Naive thymus-derived CD4-positive, alpha-beta T cell (primary cell): ENCODE measurements at regions not wholly inside any gene's neighbourhood (a gene's known extent, or its start where the extent isn't known, plus 50 kb on each side); places are given as distances from the start of the nearest gene placed in this dataset.

Experiments
- ATAC-seq: fragments of 150-1000 bp; cut with Tn5 transposase; 2 replicates; pipeline ENCODE4 v1.10.0; 2021; ENCODE audit warnings: mild to moderate bottlenecking, moderate library complexity
- CTCF ChIA-PET: fragments of 350-600 bp; sonication (Branson Sonifier 250); formaldehyde crosslinking; loops from one replicate; lab custom pipeline; 2021; ENCODE audit warnings: antibody characterized with exemption; lab: Charles Lee
- POLR2A ChIA-PET: fragments of 350-600 bp; sonication (Branson Sonifier 250); formaldehyde crosslinking; loops from one replicate; lab custom pipeline; 2021; ENCODE audit warnings: antibody characterized with exemption, inconsistent platforms; lab: Charles Lee
- DNase-seq, 9 donors: peaks; one replicate each; pipeline versions ENCODE4 v3.0.0 to v3.0.0-alpha.2; 2020 to 2022; ENCODE audit warnings: mixed read lengths in 1 of 9
- H3K27ac ChIP-seq: one replicate; pipeline ENCODE4 v1.7.0; 2013; ENCODE audit warnings: mild to moderate bottlenecking, low read depth, low read length, moderate library complexity
- H3K27me3 ChIP-seq, 2 donors: one replicate each; pipeline ENCODE4 v1.7.0; 2013; ENCODE audit warnings: low read length in 2 of 2, mild to moderate bottlenecking in 2 of 2, moderate library complexity in 2 of 2; ENCODE audit not compliant: control insufficient read depth in 2 of 2, insufficient read depth in 2 of 2
- H3K36me3 ChIP-seq, 3 experiments: 1 replicate in 2 of 3; 2 replicates in 1 of 3; pipeline ENCODE4 v1.7.0; 2013; ENCODE audit warnings: low read length in 3 of 3, mild to moderate bottlenecking in 3 of 3, moderate library complexity in 1 of 3; ENCODE audit not compliant: insufficient read depth in 3 of 3, control insufficient read depth in 2 of 3
- H3K4me1 ChIP-seq, 2 donors: one replicate each; pipeline ENCODE4 v1.7.0; 2013; ENCODE audit warnings: low read length in 2 of 2, mild to moderate bottlenecking in 2 of 2, moderate library complexity in 1 of 2; ENCODE audit not compliant: control insufficient read depth in 2 of 2, insufficient read depth in 2 of 2
- H3K4me3 ChIP-seq: 2 replicates; pipeline ENCODE4 v1.7.0; 2013; ENCODE audit warnings: mild to moderate bottlenecking, low read length
- H3K9me3 ChIP-seq, 3 experiments: 1 replicate in 2 of 3; 2 replicates in 1 of 3; pipeline ENCODE4 v1.7.0; 2013; ENCODE audit warnings: low read length in 3 of 3; ENCODE audit not compliant: control insufficient read depth in 2 of 3
- H3K27ac Mint-ChIP-seq, 9 donors: one replicate each; pipeline ENCODE4 v1.8.0; 2020 to 2022; ENCODE audit warnings: mixed read lengths in 9 of 9, mild to moderate bottlenecking in 8 of 9, moderate library complexity in 5 of 9, inconsistent platforms in 2 of 9
- H3K27me3 Mint-ChIP-seq, 5 donors: one replicate each; pipeline ENCODE4 v1.8.0; 2021 to 2022; ENCODE audit warnings: mixed read lengths in 5 of 5, mild to moderate bottlenecking in 1 of 5
- H3K36me3 Mint-ChIP-seq, 5 donors: one replicate each; pipeline ENCODE4 v1.8.0; 2020 to 2022; ENCODE audit warnings: mixed read lengths in 5 of 5, mild to moderate bottlenecking in 3 of 5, inconsistent platforms in 1 of 5
- H3K4me1 Mint-ChIP-seq, 7 donors: one replicate each; pipeline ENCODE4 v1.8.0; 2020 to 2022; ENCODE audit warnings: mixed read lengths in 7 of 7, mild to moderate bottlenecking in 3 of 7, inconsistent platforms in 1 of 7
- H3K4me3 Mint-ChIP-seq, 10 donors: one replicate each; pipeline ENCODE4 v1.8.0; 2020 to 2022; ENCODE audit warnings: mild to moderate bottlenecking in 10 of 10, mixed read lengths in 10 of 10, moderate library complexity in 6 of 10, inconsistent platforms in 2 of 10
- H3K9me3 Mint-ChIP-seq, 11 donors: one replicate each; pipeline ENCODE4 v1.8.0; 2020 to 2022; ENCODE audit warnings: mixed read lengths in 11 of 11, mild to moderate bottlenecking in 4 of 11, inconsistent platforms in 1 of 11, moderate library complexity in 1 of 11
- intact Hi-C, 2 donors: fragments of 100-400 bp; cut with micrococcal nuclease; formaldehyde crosslinking; loops; one replicate each; pipeline ENCODE4 v1.15.1; 2023

- peaks cover 0 to 7% (median 3%) of the 10 kb centered on the region in 11 donors for H3K9me3 Mint-ChIP-seq
- Histone ChIP-seq H3K4me3 (no peak overlapping the region), H3K36me3 (no peaks in the 10 kb centered on the region), H3K27me3 (no peaks in the 10 kb centered on the region), H3K9me3 (no peaks in the 10 kb centered on the region), H3K27ac (no peak overlapping the region), H3K4me1 (no peaks in the 10 kb centered on the region)
- DNase-seq (no peak), ATAC-seq (no peak)
- ChIA-PET POLR2A (no interaction called here), CTCF (no interaction called here)
- no peak overlapping the region for H3K27ac Mint-ChIP-seq
- no peaks in the 10 kb centered on the region for H3K36me3 Mint-ChIP-seq
- intact Hi-C loops: no loop called here
- H3K4me3 Mint-ChIP-seq: no peak overlapping the region
- H3K27me3 Mint-ChIP-seq: no peaks in the 10 kb centered on the region
- no peaks in the 10 kb centered on the region for H3K4me1 Mint-ChIP-seq
Measured at GRCh38 chr2:122703676-122704075, 948.2 kb downstream of the TSN start.

DNA sequence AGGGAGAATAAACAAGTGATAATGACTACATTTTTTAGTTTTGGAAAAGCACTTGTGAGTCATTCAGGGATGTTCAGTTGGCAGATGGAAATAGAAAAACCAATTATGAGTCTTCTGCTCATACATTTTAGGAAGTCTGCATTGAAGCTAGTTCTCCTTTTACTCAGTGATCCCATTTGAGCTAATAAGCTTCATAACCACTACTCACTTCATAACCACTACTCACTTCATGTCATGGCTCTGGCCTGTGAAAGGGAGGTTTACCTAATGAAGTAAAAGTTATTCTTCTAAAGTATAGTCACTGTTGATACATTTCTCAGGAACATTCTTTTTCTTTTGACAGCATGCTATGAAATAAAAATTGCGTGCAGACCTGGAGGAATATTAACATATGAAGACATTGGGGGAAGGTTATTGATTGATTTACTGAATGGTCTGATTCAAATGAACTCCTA lies 948.7 kb downstream of the TSN start:
- Mint-ChIP-seq H3K27me3 (no peaks in the 10 kb centered on the region), H3K4me1 (no peaks in the 10 kb centered on the region)

DNA sequence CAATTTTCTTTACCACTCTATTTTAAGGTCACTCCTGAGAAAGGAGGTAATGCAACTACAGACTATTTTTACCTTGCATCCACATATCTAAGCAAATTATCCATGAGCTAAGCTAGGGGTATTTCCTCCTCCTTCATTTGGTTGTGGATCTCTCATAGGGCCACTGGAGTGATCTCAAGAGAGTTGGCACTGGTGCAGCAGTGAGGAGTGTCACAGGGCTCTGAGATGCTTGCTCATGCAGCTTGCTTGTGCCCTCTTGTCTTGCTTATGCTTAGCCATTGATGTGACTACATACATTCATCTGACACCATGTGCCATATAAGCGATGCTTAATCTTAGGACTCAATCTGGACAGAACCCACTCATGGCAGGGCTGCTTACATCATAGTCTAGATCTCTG lies 950.3 kb downstream of the TSN start:
- no peaks in the 10 kb centered on the region for H3K9me3 ChIP-seq
- H3K9me3 Mint-ChIP-seq: peaks cover 0 to 11% (median 4%) of the 10 kb centered on the region in 11 donors
- no peak overlapping the region for H3K27ac Mint-ChIP-seq
- no peak overlapping the region for H3K27ac ChIP-seq
- no peak overlapping the region for H3K4me3 Mint-ChIP-seq
- no peak for ATAC-seq
- CTCF ChIA-PET: no interaction called here
- no peaks in the 10 kb centered on the region for H3K4me1 ChIP-seq
- no peaks in the 10 kb centered on the region for H3K36me3 ChIP-seq
- no peak overlapping the region for H3K4me3 ChIP-seq
- no peaks in the 10 kb centered on the region for H3K36me3 Mint-ChIP-seq
- intact Hi-C loops: no loop called here
- no peaks in the 10 kb centered on the region for H3K27me3 ChIP-seq
- no peaks in the 10 kb centered on the region for H3K4me1 Mint-ChIP-seq
- no peaks in the 10 kb centered on the region for H3K27me3 Mint-ChIP-seq
- DNase-seq: no peak
- POLR2A ChIA-PET: no interaction called here

More for the DNA sequence above, 948.7 kb downstream of the TSN start:
- Histone ChIP-seq H3K36me3 (no peaks in the 10 kb centered on the region), H3K9me3 (no peaks in the 10 kb centered on the region), H3K4me3 (no peak overlapping the region), H3K4me1 (no peaks in the 10 kb centered on the region), H3K27me3 (no peaks in the 10 kb centered on the region), H3K27ac (no peak overlapping the region)
- no peaks in the 10 kb centered on the region for H3K36me3 Mint-ChIP-seq
- no peak for DNase-seq
- peaks cover 0 to 8% (median 3%) of the 10 kb centered on the region in 11 donors for H3K9me3 Mint-ChIP-seq
- no peak for ATAC-seq
- CTCF ChIA-PET: no interaction called here
- no peak overlapping the region for H3K27ac Mint-ChIP-seq
- POLR2A ChIA-PET: no interaction called here
- H3K4me3 Mint-ChIP-seq: no peak overlapping the region
- intact Hi-C loops: no loop called here

DNA sequence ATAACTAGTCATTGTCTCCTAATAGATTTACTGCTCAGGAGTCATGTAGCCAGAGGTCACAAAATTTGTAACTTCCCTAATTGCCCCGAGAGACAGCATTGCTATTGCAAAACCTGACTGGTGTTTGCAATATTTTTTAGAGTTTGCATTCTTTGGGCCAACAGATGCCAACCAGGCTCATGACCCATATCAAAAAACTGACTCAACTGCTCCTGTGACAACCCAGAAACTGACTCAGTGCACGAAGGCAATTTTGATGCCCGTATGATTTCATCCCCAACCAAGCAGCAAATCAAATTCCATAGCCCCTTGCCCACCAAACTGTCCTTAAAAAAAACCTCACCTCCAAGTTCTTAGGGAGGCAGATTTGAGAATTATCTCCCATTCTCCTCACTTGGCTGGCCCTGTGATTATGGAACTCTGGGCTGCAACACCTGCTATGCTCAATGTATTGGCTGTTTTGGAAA lies 951.3 kb downstream of the TSN start:
- ATAC-seq (peak; percentile 41), DNase-seq (no peak)
- CTCF ChIA-PET: no interaction called here
- Mint-ChIP-seq H3K27ac (no peak overlapping the region), H3K9me3 (peaks cover 0 to 11% (median 4%) of the 10 kb centered on the region in 11 donors), H3K4me1 (no peaks in the 10 kb centered on the region), H3K36me3 (no peaks in the 10 kb centered on the region), H3K4me3 (no peak overlapping the region), H3K27me3 (no peaks in the 10 kb centered on the region)
- Histone ChIP-seq H3K27me3 (no peaks in the 10 kb centered on the region), H3K36me3 (no peaks in the 10 kb centered on the region), H3K4me1 (no peaks in the 10 kb centered on the region), H3K9me3 (no peaks in the 10 kb centered on the region), H3K27ac (no peak overlapping the region), H3K4me3 (no peak overlapping the region)
- POLR2A ChIA-PET: no interaction called here
- intact Hi-C loops: no loop called here

DNA sequence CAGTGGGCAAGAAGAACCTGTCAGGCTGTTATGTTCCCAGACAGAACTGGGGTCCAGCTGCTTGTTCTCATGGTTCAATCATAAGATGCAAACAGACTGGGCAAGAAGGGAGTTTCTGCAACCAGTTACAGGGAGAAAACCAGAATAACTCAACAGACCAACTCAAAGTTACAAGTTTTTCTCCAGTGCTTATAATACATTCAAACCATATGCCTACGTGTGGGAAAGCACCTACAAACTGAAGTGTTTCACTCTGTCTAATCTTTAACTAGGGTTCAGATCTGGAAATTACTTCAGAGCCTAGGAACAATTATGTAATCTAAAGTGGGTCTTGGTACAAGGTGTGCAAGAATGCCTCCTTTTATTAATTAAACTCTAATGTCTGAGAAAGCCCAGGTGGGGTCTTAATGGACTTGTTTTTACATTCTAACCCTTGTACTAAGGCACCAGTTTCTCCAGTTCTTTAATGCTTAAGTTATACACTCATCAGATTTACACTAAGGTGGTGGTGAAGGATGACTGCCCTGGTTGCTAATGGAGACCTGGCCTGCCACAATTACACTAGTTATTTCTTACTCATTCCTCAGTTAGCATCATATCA lies 951.9 kb downstream of the TSN start:
- H3K36me3 Mint-ChIP-seq: no peaks in the 10 kb centered on the region
- ChIA-PET CTCF (no interaction called here), POLR2A (no interaction called here)
- no peak overlapping the region for H3K27ac Mint-ChIP-seq
- ATAC-seq (no peak), DNase-seq (no peak)
- Histone ChIP-seq H3K27me3 (no peaks in the 10 kb centered on the region), H3K4me3 (no peak overlapping the region), H3K4me1 (no peaks in the 10 kb centered on the region), H3K9me3 (no peaks in the 10 kb centered on the region), H3K27ac (no peak overlapping the region), H3K36me3 (no peaks in the 10 kb centered on the region)
- no peaks in the 10 kb centered on the region for H3K27me3 Mint-ChIP-seq
- H3K9me3 Mint-ChIP-seq: peaks cover 0 to 12% (median 5%) of the 10 kb centered on the region in 11 donors
- intact Hi-C loops: no loop called here
- no peak overlapping the region for H3K4me3 Mint-ChIP-seq
- H3K4me1 Mint-ChIP-seq: no peaks in the 10 kb centered on the region

- POLR2A ChIA-PET: no interaction called here
- H3K36me3 ChIP-seq: no peaks in the 10 kb centered on the region
- DNase-seq: no peak
- intact Hi-C loops: no loop called here
- no peaks in the 10 kb centered on the region for H3K9me3 ChIP-seq
- Mint-ChIP-seq H3K4me3 (no peak overlapping the region), H3K9me3 (peaks cover 4 to 35% (median 13%) of the 10 kb centered on the region in 11 donors), H3K36me3 (no peaks in the 10 kb centered on the region), H3K4me1 (no peaks in the 10 kb centered on the region), H3K27ac (no peak overlapping the region), H3K27me3 (no peaks in the 10 kb centered on the region)
- H3K27ac ChIP-seq: no peak overlapping the region
- no peak overlapping the region for H3K4me3 ChIP-seq
- no peaks in the 10 kb centered on the region for H3K27me3 ChIP-seq
- ATAC-seq: no peak
- CTCF ChIA-PET: no interaction called here
- no peaks in the 10 kb centered on the region for H3K4me1 ChIP-seq
Measured at GRCh38 chr2:122710049-122710448, 954.6 kb downstream of the TSN start.

GRCh38 chr2:122713800-122714199 lies 958.3 kb downstream of the TSN start:
- peaks cover 4 to 29% (median 16%) of the 10 kb centered on the region in 11 donors for H3K9me3 Mint-ChIP-seq
- H3K4me1 Mint-ChIP-seq: no peaks in the 10 kb centered on the region
- CTCF ChIA-PET: no interaction called here
- no peak overlapping the region for H3K4me3 Mint-ChIP-seq
- H3K4me3 ChIP-seq: no peak overlapping the region
- H3K27ac ChIP-seq: no peak overlapping the region
- DNase-seq (no peak), ATAC-seq (no peak)
- no peaks in the 10 kb centered on the region for H3K4me1 ChIP-seq
- no peaks in the 10 kb centered on the region for H3K36me3 Mint-ChIP-seq
- intact Hi-C loops: no loop called here
- H3K27ac Mint-ChIP-seq: no peak overlapping the region
- POLR2A ChIA-PET: no interaction called here
- H3K27me3 Mint-ChIP-seq: no peaks in the 10 kb centered on the region
- no peaks in the 10 kb centered on the region for H3K9me3 ChIP-seq
- no peaks in the 10 kb centered on the region for H3K27me3 ChIP-seq
- H3K36me3 ChIP-seq: no peaks in the 10 kb centered on the region
